GF-D8 (cell line): ENCODE measurements at regions not wholly inside any gene's neighbourhood (a gene's known extent, or its start where the extent isn't known, plus 50 kb on each side); places are given as distances from the start of the nearest gene placed in this dataset.

Source experiments
- DNase-seq: peaks from one replicate; lab custom pipeline; 2025; lab: John Stamatoyannopoulos, UW

DNA sequence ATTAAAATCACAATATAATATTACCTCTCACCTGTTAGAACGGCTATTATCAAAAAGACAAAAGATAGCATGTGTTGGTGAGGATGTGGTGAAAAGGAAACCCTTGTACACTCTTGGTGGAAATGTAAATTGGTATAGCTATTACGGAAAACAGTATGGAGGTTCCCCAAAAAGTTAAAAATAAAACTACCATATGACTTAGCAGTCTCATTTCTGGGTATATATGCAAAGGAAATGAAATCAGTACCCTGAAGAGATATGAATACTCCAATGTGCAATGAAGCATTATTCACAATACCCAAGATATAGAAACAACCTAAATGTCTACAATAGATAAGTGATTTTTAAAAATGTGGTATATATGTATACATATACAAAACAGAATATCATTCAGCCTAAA is 199.9 kb downstream of the SNX18 start:
- DNase-seq, result no peak

DNA sequence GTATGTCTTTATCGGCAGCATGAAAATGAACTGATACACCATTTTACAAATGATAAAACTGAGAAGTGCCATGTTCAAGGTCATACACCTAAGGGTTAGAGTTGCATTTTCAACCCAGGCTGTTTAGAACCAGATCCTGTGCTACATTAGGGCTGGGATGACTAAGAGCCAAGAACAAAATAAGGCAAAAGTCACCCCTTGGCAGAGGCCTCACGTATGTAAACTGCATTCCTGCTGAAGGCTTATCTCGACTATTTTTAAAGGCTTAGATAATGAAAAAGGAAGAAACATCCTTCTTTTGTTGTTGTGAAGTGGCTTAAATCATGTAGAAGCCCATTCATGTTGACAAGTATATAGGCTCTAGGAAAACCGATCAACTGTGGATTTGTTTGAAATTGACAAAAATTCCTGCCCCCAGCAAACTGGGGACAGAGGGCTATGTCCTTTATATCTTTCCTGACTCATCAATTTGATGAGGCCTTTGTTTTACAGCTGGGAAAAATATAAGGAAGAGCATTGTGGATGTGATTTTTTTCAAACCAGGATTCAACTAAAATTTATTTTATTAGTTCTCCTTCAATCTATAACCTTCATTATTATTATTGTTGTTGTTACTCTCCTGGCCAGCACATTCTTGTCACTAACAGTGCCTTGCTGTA is 196.5 kb downstream of the SNX18 start:
- no peak for DNase-seq

DNA sequence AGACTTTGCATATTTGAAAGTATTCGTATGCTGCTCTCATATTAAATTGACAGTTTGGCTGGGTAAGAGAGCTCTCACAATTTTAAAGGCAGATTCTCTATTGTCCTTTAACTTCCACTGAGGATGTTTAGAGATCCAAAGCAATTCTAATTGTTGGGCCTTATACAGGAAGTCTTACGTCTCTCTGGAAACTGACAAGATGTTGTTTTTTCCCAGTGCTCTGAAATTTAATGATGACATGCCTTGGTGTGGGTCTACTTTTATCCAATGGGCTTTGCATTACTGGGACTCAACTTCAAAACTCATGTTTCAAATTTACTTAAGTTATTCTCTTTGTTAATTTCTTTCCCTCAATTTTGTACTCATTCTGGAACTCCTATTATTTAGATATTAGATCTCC is 191.5 kb downstream of the SNX18 start:
- no peak for DNase-seq

DNA sequence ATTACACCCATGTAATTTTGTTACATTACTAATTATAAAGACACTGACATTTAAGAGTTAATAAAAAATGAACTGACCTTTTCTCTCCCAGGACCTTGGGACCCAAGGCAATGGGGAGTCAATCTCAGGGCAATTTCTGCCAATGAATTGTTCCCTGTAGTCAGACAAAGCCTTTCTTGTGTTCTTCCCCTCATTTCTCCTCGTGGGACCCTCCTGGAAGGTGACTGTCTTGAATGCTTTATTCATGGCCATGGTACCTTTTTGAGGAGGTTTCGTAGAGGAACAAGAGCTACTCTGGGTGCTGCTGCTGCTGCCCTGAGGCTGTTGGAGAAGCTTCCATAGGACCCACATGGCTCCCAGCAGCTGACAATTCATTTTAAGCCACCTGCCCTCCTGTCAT is 190.3 kb downstream of the SNX18 start:
- no peak for DNase-seq

DNA sequence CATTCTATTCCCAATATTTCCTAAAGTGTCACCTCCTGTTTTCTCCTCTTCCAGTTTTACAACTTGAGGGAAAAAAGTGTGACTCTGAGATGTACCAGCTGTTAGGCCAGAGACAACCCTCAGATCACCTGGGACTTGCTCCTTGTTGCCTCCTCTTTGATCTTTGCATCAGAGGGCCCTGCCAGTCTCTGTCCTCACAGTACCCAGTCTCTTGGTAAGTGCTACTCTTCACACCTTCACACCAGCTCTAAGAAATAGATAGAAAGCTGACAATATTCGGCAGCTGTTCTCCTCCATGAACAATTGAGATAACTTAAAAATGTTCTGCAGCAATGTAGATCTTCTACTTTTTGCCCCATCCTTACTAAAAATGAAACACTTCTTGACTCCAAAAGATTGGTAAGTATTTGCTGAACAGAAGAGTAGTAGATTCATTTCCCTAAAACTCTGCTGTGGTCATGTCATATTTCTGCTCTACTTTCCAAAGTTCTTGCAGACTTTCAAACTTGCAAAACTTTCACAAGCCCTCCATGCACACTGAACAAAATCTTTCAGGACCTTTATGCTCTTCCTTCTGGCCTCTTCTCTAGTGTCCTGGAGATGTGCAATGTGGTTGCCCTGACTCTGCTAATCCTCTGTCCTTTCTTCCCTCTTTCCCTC is 188.6 kb downstream of the SNX18 start:
- no peak for DNase-seq

DNA sequence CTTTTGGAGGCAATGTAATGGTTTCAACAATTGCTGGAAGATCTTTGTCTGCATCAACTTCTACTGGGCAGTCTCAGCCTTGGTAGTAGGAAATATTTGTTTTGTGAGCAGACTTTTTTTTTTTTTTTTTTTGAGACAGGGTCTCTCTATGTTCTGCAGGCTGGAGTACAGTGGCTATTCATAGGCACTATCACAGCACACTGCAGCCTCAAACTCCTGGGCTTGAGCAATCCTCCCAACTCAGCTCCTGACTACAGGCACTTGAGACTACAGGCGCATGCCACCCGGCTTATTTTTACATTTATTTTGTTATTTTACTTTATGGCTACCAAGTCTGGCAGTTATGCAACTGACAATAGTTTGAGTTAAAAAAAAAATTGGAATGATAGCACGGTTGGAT is 187.3 kb downstream of the SNX18 start:
- no peak for DNase-seq

DNA sequence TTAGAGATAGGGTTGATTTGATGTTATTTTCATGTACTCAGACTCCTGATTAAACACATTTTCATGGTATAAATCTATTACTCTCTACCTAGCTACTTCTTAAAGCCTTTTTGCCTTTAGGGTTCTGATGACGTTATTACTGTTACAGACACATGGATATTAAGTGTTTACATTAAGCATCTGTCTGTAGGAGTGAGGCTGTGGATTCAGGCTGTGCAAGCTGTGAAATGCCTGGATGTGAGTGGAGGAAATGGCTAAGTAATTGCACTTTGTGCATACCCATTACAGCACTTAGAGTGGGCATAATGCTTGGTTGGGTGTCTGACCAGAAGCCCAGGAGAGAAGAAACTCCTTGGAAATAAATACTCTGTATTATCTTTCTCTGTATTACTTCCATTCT is 186.8 kb downstream of the SNX18 start:
- DNase-seq, result no peak

DNA sequence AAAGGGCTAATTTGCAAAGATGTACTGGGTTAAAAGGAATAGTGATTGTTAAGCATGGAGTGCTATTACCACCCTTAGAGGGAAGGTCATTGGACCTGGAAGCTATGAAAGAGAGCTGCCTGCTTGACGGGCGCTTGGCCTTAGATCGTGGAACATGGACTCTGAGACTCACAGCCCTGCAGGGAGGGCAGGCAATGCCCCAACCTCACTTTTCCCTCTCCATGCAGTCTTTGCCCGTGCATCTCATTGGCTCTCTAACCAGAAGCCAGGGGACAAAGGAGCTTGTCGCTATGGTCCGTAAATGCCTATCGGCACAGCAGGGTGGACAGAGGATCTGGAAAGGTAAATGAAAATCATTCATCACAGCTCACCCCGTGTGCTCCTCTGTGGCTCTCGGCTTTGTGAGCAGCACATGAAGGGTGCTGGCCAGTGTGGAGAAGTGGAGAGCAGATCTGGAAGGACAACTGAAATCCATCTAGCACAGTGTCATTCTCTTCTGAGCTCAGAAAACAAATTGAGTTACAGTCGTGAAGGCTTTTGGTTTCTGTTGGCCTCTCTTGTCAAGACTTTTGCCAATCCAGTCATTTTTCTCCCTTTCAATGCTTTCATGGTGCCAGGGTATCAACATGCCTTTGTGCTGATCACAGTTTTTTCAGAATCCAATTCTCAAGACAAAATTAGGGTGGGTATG is 186.2 kb downstream of the SNX18 start:
- DNase-seq, result no peak

DNA sequence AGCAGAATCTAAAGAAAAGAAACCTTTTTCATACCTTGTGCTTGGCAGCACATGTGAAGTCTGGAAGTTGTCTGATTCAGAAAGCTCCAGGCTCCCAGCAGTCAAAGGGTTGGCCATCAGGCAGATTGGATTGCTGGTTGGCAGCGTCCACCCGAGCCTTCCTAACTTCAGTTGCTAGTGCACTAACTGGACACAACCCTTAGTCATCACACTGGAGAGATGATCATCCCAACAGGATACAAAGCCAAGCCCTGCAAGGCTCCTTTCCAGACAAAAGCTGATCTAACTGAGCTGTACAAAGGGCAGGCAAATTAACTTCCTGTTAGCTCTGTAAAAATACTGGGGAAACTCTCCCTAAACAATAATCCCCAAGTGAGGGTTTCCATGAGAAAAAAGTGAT is 185.6 kb downstream of the SNX18 start:
- no peak for DNase-seq

DNA sequence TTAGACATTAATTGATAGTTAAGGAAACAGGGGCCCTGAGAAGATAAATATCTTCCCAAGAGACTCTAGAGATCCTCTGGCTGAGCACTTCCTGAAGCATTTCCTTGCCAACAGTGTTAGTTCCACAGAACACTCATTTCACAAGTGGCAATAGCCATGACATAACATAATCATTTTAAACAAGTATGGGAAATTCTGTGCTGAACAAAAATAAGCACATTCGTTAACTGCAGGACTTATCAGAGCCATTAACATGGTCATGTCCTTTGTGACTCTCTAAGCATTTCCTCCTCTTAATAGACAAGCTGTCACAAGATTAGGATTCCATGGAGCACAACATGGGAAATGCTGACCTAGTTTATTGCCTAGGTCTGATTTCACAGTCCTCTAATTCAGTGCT is 184.9 kb downstream of the SNX18 start:
- no peak for DNase-seq

DNA sequence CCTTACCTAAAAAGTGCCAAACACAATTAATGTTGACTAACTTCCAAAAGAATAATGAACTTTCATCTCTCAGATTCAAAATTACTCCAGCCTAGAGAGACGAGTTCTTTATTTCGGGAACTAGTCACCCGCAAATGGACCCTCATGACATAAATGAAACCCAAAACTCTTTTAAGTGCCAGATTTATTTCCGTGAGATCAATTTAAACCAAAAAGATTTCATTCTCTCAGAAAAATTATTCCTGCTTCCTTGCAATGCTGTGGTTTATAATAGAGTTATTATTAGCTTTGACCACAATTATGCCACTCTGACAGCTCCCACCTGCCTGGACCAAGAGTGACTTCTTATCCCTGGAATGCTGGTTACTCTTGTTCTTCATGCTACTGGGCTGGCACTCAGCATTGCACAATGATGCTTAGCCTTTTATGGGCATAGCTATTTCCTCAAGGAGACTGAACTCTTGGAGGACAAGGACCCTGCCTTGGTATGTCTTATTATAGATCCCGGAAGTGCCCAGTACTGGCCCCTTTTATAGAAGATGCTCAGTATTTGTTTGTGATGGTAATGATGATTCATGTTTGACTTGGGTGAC is 183.5 kb downstream of the SNX18 start:
- DNase-seq, result no peak

DNA sequence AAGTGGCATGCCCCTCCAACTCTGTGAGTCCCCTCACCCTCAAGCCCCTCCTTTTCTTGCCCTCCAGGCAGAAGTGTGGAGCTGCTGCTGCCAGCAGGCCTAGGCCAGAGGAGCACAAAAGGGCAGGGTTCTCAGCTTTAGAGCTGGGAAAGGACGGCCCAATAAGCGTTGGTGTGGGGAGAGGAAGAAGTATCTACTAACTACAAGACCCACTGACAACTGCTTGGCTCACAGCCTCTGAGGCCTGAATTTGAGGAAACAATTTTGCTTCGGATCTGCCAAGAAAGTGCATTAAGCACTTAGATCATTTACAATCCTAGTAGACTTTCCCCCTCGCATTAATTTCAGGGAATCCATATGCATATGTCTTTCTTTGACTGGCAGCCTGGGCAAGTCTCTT is 179.4 kb downstream of the SNX18 start:
- no peak for DNase-seq

DNA sequence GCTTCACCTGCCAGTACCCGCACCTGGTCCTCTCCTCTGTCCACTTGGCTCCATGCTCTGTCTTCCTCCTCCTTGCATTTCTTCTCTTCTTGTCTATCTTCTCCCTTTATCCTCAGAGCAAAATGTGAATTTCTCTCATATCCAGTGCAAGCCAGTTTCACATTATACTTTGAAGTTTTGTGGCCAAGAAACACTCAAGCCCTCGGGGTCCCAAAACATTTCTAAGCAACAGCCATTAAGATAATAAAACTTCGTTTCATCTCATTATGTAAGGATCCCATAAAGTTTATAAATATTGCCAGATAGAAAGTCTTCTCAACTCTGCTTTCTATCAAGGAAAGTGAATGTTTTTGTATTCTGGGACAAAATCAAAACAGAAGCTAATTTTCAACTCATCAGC is 178.8 kb downstream of the SNX18 start:
- DNase-seq, result no peak

DNA sequence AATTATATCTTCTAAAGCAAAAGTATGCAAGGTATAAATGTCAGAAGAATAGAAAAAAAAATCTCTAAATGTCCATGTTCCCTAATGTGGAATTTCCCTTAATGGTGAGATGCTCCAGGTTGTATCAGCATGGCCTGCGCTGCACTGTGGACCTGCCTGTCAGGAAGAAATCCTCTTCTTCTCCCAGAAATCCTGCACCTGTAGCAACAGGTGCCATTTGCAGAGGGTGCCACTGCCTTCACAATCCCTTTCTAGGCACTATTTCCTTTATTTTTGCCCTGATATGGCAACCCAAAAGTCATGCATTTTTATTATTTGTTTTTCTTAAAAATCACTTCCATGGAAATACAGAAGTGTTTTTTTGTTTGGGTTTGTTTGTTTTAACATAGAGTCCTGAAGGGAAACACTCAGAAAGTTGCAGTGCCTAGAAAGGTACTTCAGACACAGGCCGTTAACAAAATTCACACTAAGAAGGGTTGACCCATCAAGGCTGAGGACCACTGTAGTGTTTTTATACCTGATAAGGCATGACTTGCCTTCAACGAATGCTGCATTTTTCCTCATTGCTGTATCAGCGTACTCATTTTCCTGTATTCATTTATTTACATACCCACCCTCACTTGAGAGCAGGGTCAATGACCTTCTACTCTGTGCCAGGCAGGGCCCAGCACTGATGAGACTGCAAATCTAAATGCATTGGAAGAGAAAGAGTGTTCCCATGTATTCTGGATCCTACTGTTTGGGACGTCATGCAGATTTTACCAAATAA is 177.8 kb downstream of the SNX18 start:
- DNase-seq, result no peak

DNA sequence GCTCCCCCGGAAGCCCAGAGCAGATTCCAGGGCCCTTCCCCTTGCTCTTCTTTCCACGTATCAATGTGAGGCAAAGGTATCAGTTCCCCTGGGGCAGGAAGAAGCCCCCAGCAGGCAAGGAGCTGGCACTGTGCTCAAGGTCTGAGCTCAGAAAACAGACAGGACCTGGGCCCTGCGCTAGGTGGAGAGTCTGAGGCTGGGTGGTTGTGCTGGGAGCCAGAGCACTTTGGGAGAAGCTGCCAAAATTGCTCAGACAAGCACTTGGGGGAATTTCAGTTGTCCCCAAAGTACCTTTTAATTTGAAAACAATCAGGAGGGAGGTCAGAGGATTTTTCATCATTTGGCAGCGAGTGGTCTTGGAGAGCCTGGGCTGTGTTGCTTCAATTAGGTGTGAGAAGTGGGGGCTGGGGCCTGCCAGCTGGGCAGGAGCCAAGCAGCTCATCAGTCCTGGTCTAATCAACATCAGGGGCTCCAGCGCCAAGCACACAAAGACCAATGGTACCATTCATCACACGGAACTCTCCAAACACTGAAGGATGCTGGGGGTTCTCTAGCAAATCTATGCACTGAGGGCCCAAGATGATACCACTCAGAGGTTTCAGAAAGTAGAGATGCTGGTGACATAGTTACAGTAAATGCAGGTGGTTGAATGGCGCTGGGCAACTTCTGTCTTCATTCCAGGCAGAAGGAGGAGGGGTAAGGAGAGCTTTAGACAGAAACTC is 176.5 kb downstream of the SNX18 start:
- DNase-seq, result no peak

DNA sequence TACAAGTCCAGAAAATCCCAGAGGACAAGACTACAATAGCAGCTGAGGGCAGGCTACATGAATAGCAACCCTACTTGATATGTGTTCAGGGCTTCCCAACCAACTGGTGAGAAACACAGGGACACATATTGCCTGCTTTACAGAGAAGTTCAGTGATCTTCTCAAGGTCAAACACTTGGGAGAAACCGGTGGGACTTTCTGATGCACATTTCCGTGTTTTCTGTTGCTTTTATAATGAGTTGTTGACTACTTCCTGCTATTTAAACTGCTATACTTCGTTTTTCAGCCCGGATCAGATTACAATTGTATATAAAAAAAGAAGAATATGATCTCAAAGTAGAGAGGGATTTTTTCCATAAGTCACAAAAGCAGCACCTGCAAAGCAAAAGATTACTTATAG is 175.1 kb downstream of the SNX18 start:
- no peak for DNase-seq

DNA sequence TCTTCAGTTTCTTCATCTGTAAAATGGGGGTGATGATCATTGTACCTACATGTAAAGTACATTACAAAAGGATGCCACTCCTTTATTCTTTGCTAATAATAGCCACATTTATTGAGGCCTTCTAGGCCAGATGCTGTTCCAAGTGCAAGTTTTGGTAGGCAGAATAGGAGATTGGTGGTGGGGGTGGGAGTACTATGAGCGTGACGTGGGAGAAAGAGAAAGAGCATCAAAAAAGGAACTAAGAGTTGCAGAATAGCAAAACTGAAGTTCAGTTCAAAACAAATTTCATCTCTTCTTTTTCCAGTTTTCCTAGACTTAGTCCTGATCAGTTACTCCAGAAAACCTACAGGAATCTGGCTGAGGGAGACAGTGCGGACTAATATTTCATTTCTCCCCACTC is 174.1 kb downstream of the SNX18 start:
- DNase-seq, result no peak

DNA sequence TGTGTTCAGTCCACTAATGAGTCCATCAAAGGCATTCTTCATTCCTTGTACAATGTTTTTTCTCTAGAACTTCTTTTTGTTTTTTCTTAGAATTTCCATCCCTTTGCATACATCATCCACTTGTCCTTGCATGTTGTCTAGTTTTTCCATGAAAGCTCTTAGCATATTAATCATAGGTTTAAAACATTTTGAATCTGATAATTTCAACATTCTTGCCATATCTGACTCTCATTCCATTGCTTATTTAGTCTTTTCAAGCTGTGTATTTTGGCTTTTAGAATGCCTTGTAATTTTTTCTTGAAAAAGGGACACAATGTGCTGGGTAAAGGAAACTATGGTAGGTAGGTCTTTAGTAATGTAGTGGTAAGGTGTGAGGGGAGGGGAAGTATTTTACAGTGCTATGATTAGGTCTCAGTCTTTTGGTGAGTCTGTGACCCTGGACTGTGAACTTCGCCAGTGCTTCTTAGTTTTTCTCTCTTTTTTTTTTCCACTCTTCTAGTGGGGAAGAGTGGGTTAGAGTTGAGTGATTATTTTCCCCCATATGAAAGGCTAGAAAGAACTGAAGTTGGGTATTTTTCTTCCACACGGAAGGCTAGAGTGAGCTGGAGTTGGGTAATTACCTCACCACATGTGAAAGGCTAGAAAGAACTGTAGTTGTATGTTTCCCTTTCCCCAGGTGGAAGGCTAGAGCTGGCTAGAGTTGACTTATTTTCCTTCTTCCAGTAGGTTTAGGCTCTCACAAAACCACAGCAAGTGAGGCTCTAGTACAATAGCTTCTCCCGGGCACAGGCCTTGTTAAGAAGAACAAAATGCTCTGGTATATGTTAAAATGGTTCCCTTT is 172.1 kb downstream of the SNX18 start:
- no peak for DNase-seq

DNA sequence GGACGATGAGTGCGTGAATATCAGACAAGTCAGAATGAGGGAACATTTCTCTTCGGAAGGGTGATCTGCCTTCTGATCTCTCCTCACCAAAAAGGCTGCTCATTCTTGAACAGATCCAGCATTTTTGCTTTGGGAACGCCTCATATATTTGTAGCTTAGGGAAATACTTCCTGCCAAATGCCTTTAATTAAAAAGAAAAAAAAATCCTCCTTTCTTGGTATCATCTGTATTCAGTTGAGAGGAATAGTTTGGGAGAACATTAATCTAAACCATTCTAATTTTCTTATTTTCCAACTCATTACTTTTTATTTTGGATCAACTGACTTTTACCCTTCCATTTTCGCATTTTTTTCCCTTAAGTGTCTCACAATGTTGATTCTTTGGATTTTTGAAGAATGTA is 163.4 kb downstream of the SNX18 start:
- no peak for DNase-seq

DNA sequence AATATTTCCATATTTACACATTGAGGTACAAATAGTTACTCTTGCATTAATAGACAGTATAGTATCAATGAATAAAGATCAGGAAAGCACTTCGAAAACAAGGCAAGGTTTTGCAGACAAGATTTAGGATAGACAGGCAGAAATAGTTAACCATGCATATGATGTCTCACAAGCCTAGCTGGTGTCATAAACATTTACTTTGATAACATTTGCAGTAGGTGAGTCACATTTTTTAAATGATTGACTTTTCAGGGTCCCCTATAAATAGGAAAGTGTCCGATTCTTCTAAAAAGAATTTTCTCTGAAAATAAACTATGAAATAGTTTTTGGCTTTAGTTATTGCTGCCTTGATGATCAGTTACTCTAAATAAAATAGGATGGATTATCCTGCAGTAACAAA is 162.1 kb downstream of the SNX18 start:
- DNase-seq, result no peak

DNA sequence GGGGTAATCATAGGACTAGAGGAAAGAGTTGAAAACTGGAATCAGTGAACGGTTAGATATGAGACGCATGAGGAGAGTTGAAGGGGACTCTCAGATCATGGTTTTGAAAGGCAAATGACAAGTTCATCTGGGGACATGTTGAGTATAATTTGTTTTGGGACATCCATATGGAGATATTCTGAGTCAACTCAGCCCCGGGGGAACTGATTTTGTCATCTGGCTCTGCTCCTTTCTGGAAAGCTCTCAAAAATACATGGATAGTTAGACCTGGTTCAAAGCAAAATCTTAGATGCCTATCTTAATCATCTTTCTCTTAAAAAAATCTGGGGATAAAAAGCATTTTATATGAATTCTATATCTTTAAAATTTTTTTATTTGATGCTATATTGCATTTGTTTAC is 161.2 kb downstream of the SNX18 start:
- no peak for DNase-seq
